HepG2 (cell line): ENCODE measurements at regions not wholly inside any gene's neighbourhood (a gene's known extent, or its start where the extent isn't known, plus 50 kb on each side); places are given as distances from the start of the nearest gene placed in this dataset.

Source experiments
- ATAC-seq: fragments of 200-7000 bp; cut with Tn5 transposase; 3 replicates; pipeline ENCODE4 v1.9.1; 2020; ENCODE audit warnings: mild to moderate bottlenecking, moderate library complexity
- BruUV-seq: library from RNA; stranded (reverse); fragments of 400-500 nt; replicated peaks from 2 replicates; lab custom pipeline; 2021; lab: Mats Ljungman, UMichigan
- CTCF ChIA-PET: fragments of 300-600 bp; formaldehyde crosslinking; extraction: SDS; loops from one replicate; lab custom pipeline; 2021; ENCODE audit warnings: low total read pairs, inconsistent platforms, low intra/inter-chr PET ratio; lab: Yijun Ruan, JAX
- POLR2A ChIA-PET: fragments of 350-600 bp; sonication (Branson Sonifier 250); formaldehyde crosslinking; loops from one replicate; lab custom pipeline; 2020; ENCODE audit warnings: antibody characterized with exemption, inconsistent platforms; lab: Yijun Ruan, JAX
- DNase-seq: peaks from one replicate; pipeline ENCODE4 v3.0.0-alpha.2; 2015; ENCODE audit warnings: low spot score
- FAIRE-seq: peaks from 3 replicates; lab custom pipeline; 2011; peaks lifted over from hg19 to GRCh38; lab: Jason Lieb, UNC
- H2AFZ ChIP-seq: one replicate; pipeline ENCODE4 v1.6.1; 2011; ENCODE audit warnings: low read length, inconsistent platforms
- H3K27ac ChIP-seq: fragments of 300-600 bp; 3 replicates; pipeline ENCODE4 v1.8.0; 2011; ENCODE audit warnings: mixed run types, mild to moderate bottlenecking, mixed read lengths, low read length, inconsistent platforms; ENCODE audit not compliant: insufficient read depth; ENCODE audit errors: extremely low read length
- H3K27me3 ChIP-seq, 2 experiments: fragments of 200-600 bp in 1 of 2; 2 replicates in 1 of 2; 3 replicates in 1 of 2; pipeline versions ENCODE4 v1.6.0 to v1.8.0; 2011; ENCODE audit warnings: low read length in 2 of 2, mild to moderate bottlenecking in 2 of 2, moderate library complexity in 2 of 2, inconsistent platforms in 1 of 2; ENCODE audit not compliant: insufficient read depth in 2 of 2, control insufficient read depth in 1 of 2
- H3K36me3 ChIP-seq, 2 experiments: fragments of 200-600 bp in 1 of 2; replicated peaks in 1 of 2; 2 replicates in 1 of 2; 3 replicates in 1 of 2; pipeline versions ENCODE4 v1.5.1 to v1.8.0; 2011; ENCODE audit warnings: low read length in 2 of 2, inconsistent platforms in 1 of 2; ENCODE audit not compliant: insufficient read depth in 2 of 2, control insufficient read depth in 1 of 2
- H3K4me1 ChIP-seq: 2 replicates; pipeline ENCODE4 v1.5.1; 2012; ENCODE audit warnings: low read length, inconsistent platforms; ENCODE audit not compliant: insufficient read depth
- H3K4me2 ChIP-seq: 2 replicates; pipeline ENCODE4 v1.6.0; 2011; ENCODE audit warnings: low read depth, low read length, inconsistent platforms
- H3K4me3 ChIP-seq, 3 experiments: fragments of 200-600 bp in 1 of 3; sonication (generic), shearing (Covaris generic) in 1 of 3; replicated peaks in 1 of 3; 2 replicates each; pipeline ENCODE4 v1.5.1; 2011 to 2016; ENCODE audit warnings: low read length in 3 of 3, inconsistent platforms in 2 of 3, low read depth in 2 of 3, mild to moderate bottlenecking in 2 of 3, control low read depth in 1 of 3, mixed read lengths in 1 of 3; ENCODE audit not compliant: insufficient read depth in 1 of 3
- H3K79me2 ChIP-seq: one replicate; pipeline ENCODE4 v1.6.1; 2011; ENCODE audit warnings: low read length, inconsistent platforms; ENCODE audit not compliant: insufficient read depth
- H3K9ac ChIP-seq: 2 replicates; pipeline ENCODE4 v1.6.0; 2011; ENCODE audit warnings: mild to moderate bottlenecking, low read depth, low read length, inconsistent platforms; ENCODE audit not compliant: insufficient read depth
- H3K9me3 ChIP-seq: 2 replicates; pipeline ENCODE4 v1.5.1; 2012; ENCODE audit warnings: mild to moderate bottlenecking, low read length
- H4K20me1 ChIP-seq: 2 replicates; pipeline ENCODE4 v1.6.0; 2011; ENCODE audit warnings: inconsistent platforms, mild to moderate bottlenecking, low read length, moderate library complexity; ENCODE audit not compliant: insufficient read depth
- CBX5 ChIP-seq: sonication (generic); formaldehyde crosslinking; IDR thresholded peaks from 2 replicates; pipeline ENCODE4 v1.4.0; 2020; ENCODE audit warnings: missing genetic modification reagents, borderline replicate concordance
- DMTF1 ChIP-seq: sonication (generic); formaldehyde crosslinking; IDR thresholded peaks from 2 replicates; pipeline ENCODE4 v1.4.0; 2020; ENCODE audit warnings: mild to moderate bottlenecking, missing genetic modification reagents
- HMG20B ChIP-seq: conservative IDR thresholded peaks from 2 replicates; pipeline ENCODE4 v1.6.1; 2016; ENCODE audit warnings: missing genetic modification reagents, missing compliant biosample characterization
- HNRNPK ChIP-seq: fragments of 200-400 bp; formaldehyde crosslinking; IDR thresholded peaks from 2 replicates; pipeline ENCODE4 v1.6.1; 2018; ENCODE audit warnings: low read length, low read depth, moderate library complexity, mild to moderate bottlenecking; ENCODE audit not compliant: poor library complexity, severe bottlenecking
- KLF6 ChIP-seq: IDR thresholded peaks from 2 replicates; pipeline ENCODE4 v1.8.0; 2016; ENCODE audit warnings: missing biosample characterization, missing genetic modification reagents
- MEIS2 ChIP-seq: sonication (generic); formaldehyde crosslinking; IDR thresholded peaks from 2 replicates; pipeline ENCODE4 v1.9.0; 2021; ENCODE audit warnings: mild to moderate bottlenecking, missing genetic modification reagents
- MXD4 ChIP-seq: IDR thresholded peaks from 2 replicates; pipeline ENCODE4 v1.6.1; 2016; ENCODE audit warnings: mild to moderate bottlenecking, missing biosample characterization, missing genetic modification reagents
- NFIC ChIP-seq: IDR thresholded peaks from 2 replicates; pipeline ENCODE4 v1.6.1; 2012; ENCODE audit warnings: mild to moderate bottlenecking, low read length, inconsistent platforms
- RXRB ChIP-seq: IDR thresholded peaks from 2 replicates; pipeline ENCODE4 v1.6.1; 2016; ENCODE audit warnings: borderline replicate concordance, missing genetic modification reagents, missing compliant biosample characterization
- SMAD3 ChIP-seq: sonication (generic); formaldehyde crosslinking; IDR thresholded peaks from 2 replicates; pipeline ENCODE4 v1.4.0; 2020; ENCODE audit warnings: missing genetic modification reagents
- TEAD2 ChIP-seq: sonication (generic); formaldehyde crosslinking; IDR thresholded peaks from 2 replicates; pipeline ENCODE4 v1.9.0; 2021; ENCODE audit warnings: missing genetic modification reagents
- THYN1 ChIP-seq: sonication (generic); formaldehyde crosslinking; IDR thresholded peaks from 2 replicates; pipeline ENCODE4 v1.8.1; 2023; ENCODE audit warnings: low read depth, mild to moderate bottlenecking, moderate library complexity, missing genetic modification reagents, borderline replicate concordance
- ZNF205 ChIP-seq: IDR thresholded peaks from 2 replicates; pipeline ENCODE4 v1.6.1; 2018; ENCODE audit warnings: missing biosample characterization, missing genetic modification reagents
- ZNF263 ChIP-seq: sonication (generic); formaldehyde crosslinking; IDR thresholded peaks from 2 replicates; pipeline ENCODE4 v1.4.0; 2020; ENCODE audit warnings: missing genetic modification reagents
- ZNF275 ChIP-seq: sonication (generic); formaldehyde crosslinking; IDR thresholded peaks from 2 replicates; pipeline ENCODE4 v1.8.0; 2022; ENCODE audit warnings: missing genetic modification reagents, mild to moderate bottlenecking, inconsistent platforms, borderline replicate concordance
- ZNF615 ChIP-seq: sonication (generic); formaldehyde crosslinking; IDR thresholded peaks from 2 replicates; pipeline ENCODE4 v1.5.0; 2020; ENCODE audit warnings: mild to moderate bottlenecking, missing genetic modification reagents, borderline replicate concordance
- WGBS: methylation state at CpG from one replicate; pipeline ENCODE4 v1.1.6; 2017; ENCODE audit warnings: low lambda C conversion rate; 5-methylcytosine and 5-hydroxymethylcytosine counted together
- in situ Hi-C: cut with HindIII; loops from 2 replicates; pipeline ENCODE4 v1.10.0; 2017; ENCODE audit warnings: low pct_unique_long_range_greater_than_20kb; ENCODE audit not compliant: extremely low pct_ligation_motif_present
- intact Hi-C: fragments of 100-400 bp; cut with micrococcal nuclease; formaldehyde crosslinking; loops from one replicate; pipeline ENCODE4 v1.10.0; 2022; ENCODE audit not compliant: unreplicated experiment

GRCh38 chr18:40058811-40059570 lies 1896.0 kb upstream of the PIK3C3 start:
- H3K27ac ChIP-seq, result no peak overlapping the region
- intact Hi-C loops, result no loop called here
- 2% methylated on average over 3 of the region's 3 CpGs for WGBS
- no peaks in the 10 kb centered on the region for H3K36me3 ChIP-seq
- no peak overlapping the region for H3K9ac ChIP-seq
- TF ChIP-seq HNRNPK (no peak), ZNF615 (no peak), MEIS2 (CRISPR knock-in tag) (no peak), NFIC (no peak), MXD4 (no peak), SMAD3 (CRISPR knock-in tag) (no peak), ZNF205 (CRISPR knock-in tag) (no peak), CBX5 (CRISPR knock-in tag) (no peak), ZNF275 (CRISPR knock-in tag) (no peak), HMG20B (CRISPR knock-in tag) (no peak), RXRB (no peak), DMTF1 (CRISPR knock-in tag) (no peak), KLF6 (CRISPR knock-in tag) (no peak), ZNF263 (CRISPR knock-in tag) (no peak), THYN1 (CRISPR knock-in tag) (no peak), TEAD2 (CRISPR knock-in tag) (no peak)
- TF ChIP-seq, all 625 proteins: peak for 0
- Histone ChIP-seq H3K4me1 (no peaks in the 10 kb centered on the region), H2AFZ (no peak overlapping the region), H3K4me2 (no peak overlapping the region), H3K27me3 (no peaks in the 10 kb centered on the region), H3K9me3 (no peaks in the 10 kb centered on the region), H3K4me3 (no peak overlapping the region), H3K79me2 (no peaks in the 10 kb centered on the region), H4K20me1 (no peaks in the 10 kb centered on the region)
- CTCF ChIA-PET, result no interaction called here
- BruUV-seq, result no TSS peak
- ATAC-seq, result no peak
- no peak for DNase-seq
- FAIRE-seq, result no peak
- in situ Hi-C loops, result no loop called here
- POLR2A ChIA-PET, result no interaction called here
